ENCODE measurements at regions not wholly inside any gene's neighbourhood (a gene's known extent, or its start where the extent isn't known, plus 50 kb on each side); places are given as distances from the start of the nearest gene placed in this dataset.

GRCh38 chr13:109857803-109858202 lies 71.4 kb upstream of the IRS2 start:
- Histone ChIP-seq H3K9me2 (ENCODE audit: insufficient read depth) (peaks cover 7% of the 10 kb centered on the region; the same call in 1 of the 2 replicates), H2AFZ (peak overlapping the region; percentile 69; the same call in 1 of the 2 replicates), H3K4me1 (ENCODE audit: insufficient read depth) (peaks cover 18% of the 10 kb centered on the region), H3K4me2 (0 out of 2 replicates have a peak overlapping the region, but pooled peaks have one; percentile 6), H4K20me1 (replicated peaks; ENCODE audit: insufficient read depth) (no peaks in the 10 kb centered on the region), H3K27me3 (ENCODE audit: insufficient read depth) (no peaks in the 10 kb centered on the region), H3K27ac (ENCODE audit: low read depth) (no peak overlapping the region), H3K36me3 (ENCODE audit: insufficient read depth) (no peaks in the 10 kb centered on the region), H3K4me3 (no peak overlapping the region), H3F3A (replicated peaks; ENCODE audit: low read depth) (no peaks in the 10 kb centered on the region), H3K79me2 (replicated peaks; ENCODE audit: insufficient read depth) (no peaks in the 10 kb centered on the region)
- peak; percentile 42 for DNase-seq (ENCODE audit: low spot score)
- H3K27me3 Mint-ChIP-seq (ENCODE audit: insufficient read depth, low read depth, poor library complexity) = peaks cover 1% of the 10 kb centered on the region
- TF ChIP-seq STAT1 (IDR thresholded peaks at IDR 0.05; ENCODE audit: unreplicated experiment) (no peak), ETS1 (IDR thresholded peaks at IDR 0.05) (no peak), JUNB (IDR thresholded peaks at IDR 0.05; ENCODE audit: unreplicated experiment) (no peak), ZNF462 (CRISPR knock-in tag; IDR thresholded peaks at IDR 0.05) (no peak), POLR2AphosphoS5 (IDR thresholded peaks at IDR 0.05; ENCODE audit: low read depth) (no peak), CREB1 (CRISPR knock-in tag; IDR thresholded peaks at IDR 0.05; ENCODE audit: low read depth) (no peak), ZNF114 (CRISPR knock-in tag; IDR thresholded peaks at IDR 0.05) (no peak), NANOG (IDR thresholded peaks at IDR 0.05; ENCODE audit: borderline replicate concordance) (no peak), CTCF (conservative IDR thresholded peaks at IDR 0.05; ENCODE audit: low read depth in 2 of 2) (no peak), EZH2phosphoT487 (IDR thresholded peaks at IDR 0.05; ENCODE audit: unreplicated experiment) (no peak), ZNF331 (CRISPR knock-in tag; IDR thresholded peaks at IDR 0.05; ENCODE audit: low read depth) (no peak), EZH2 (IDR thresholded peaks at IDR 0.05; ENCODE audit: low read depth, unreplicated experiment) (no peak), REST (IDR thresholded peaks at IDR 0.05; ENCODE audit: unreplicated experiment) (no peak)
- H3K4me1 Mint-ChIP-seq = peaks cover 26% of the 10 kb centered on the region
- no peak overlapping the region for H3K4me3 Mint-ChIP-seq
- no peak overlapping the region for H3K27ac Mint-ChIP-seq
- ATAC-seq = peak; percentile 57; the same call in 2 of the 3 replicates
- no peaks in the 10 kb centered on the region for H3K9me3 Mint-ChIP-seq
- no peaks in the 10 kb centered on the region for H3K36me3 Mint-ChIP-seq (ENCODE audit: low read depth)
